ENCODE measurements at regions not wholly inside any gene's neighbourhood (a gene's known extent, or its start where the extent isn't known, plus 50 kb on each side); places are given as distances from the start of the nearest gene placed in this dataset.

GRCh38 chr11:27861706-27862430 lies 161.6 kb upstream of the BDNF start:
- Mint-ChIP-seq H3K36me3 (no peaks in the 10 kb centered on the region), H3K27me3 (peaks cover 4% of the 10 kb centered on the region)
- no peak for ATAC-seq (ENCODE audit: low read depth)

GRCh38 chr11:27860811-27861210 lies 160.6 kb upstream of the BDNF start:
- DNase-seq (ENCODE audit: low spot score in 2 of 2) (no peak), ATAC-seq (ENCODE audit: low read depth) (no peak)
- Mint-ChIP-seq H3K36me3 (no peaks in the 10 kb centered on the region), H3K4me1 (no peaks in the 10 kb centered on the region), H3K27ac (no peak overlapping the region), H3K27me3 (peaks cover 4% of the 10 kb centered on the region), H3K4me3 (no peak overlapping the region), H3K9me3 (peaks cover 1% of the 10 kb centered on the region)

More at GRCh38 chr11:27861706-27862430, 161.6 kb upstream of the BDNF start:
- Mint-ChIP-seq H3K27ac (no peak overlapping the region), H3K4me3 (no peak overlapping the region), H3K9me3 (peaks cover 1% of the 10 kb centered on the region), H3K4me1 (no peaks in the 10 kb centered on the region)
- no peak for DNase-seq (ENCODE audit: low spot score in 2 of 2)

- H3K4me1 Mint-ChIP-seq: no peaks in the 10 kb centered on the region
- ATAC-seq (ENCODE audit: low read depth) (no peak), DNase-seq (ENCODE audit: low spot score in 2 of 2) (no peak)
- no peak overlapping the region for H3K4me3 Mint-ChIP-seq
- no peaks in the 10 kb centered on the region for H3K9me3 Mint-ChIP-seq
- no peaks in the 10 kb centered on the region for H3K36me3 Mint-ChIP-seq
- H3K27me3 Mint-ChIP-seq: peaks cover 1% of the 10 kb centered on the region
- H3K27ac Mint-ChIP-seq: no peak overlapping the region
These were observed 158.6 kb upstream of the BDNF start for GRCh38 chr11:27858866-27859265.

GRCh38 chr11:27857588-27857987 lies 157.3 kb upstream of the BDNF start:
- Mint-ChIP-seq H3K27ac (no peak overlapping the region), H3K9me3 (peaks cover 2% of the 10 kb centered on the region), H3K4me1 (no peaks in the 10 kb centered on the region), H3K27me3 (peaks cover 1% of the 10 kb centered on the region), H3K36me3 (no peaks in the 10 kb centered on the region), H3K4me3 (no peak overlapping the region)
- DNase-seq (ENCODE audit: low spot score in 2 of 2): no peak
- no peak for ATAC-seq (ENCODE audit: low read depth)

- H3K36me3 Mint-ChIP-seq: no peaks in the 10 kb centered on the region
- no peak overlapping the region for H3K4me3 Mint-ChIP-seq
- ATAC-seq (ENCODE audit: low read depth) (no peak), DNase-seq (ENCODE audit: low spot score in 2 of 2) (no peak)
- H3K27ac Mint-ChIP-seq: no peak overlapping the region
- peaks cover 1% of the 10 kb centered on the region for H3K27me3 Mint-ChIP-seq
- H3K9me3 Mint-ChIP-seq: peaks cover 5% of the 10 kb centered on the region
- no peaks in the 10 kb centered on the region for H3K4me1 Mint-ChIP-seq
These were observed 156.8 kb upstream of the BDNF start for GRCh38 chr11:27857014-27857413.

- no peak for ATAC-seq (ENCODE audit: low read depth)
- peaks cover 11% of the 10 kb centered on the region for H3K9me3 Mint-ChIP-seq
- H3K4me3 Mint-ChIP-seq: no peak overlapping the region
- H3K36me3 Mint-ChIP-seq: no peaks in the 10 kb centered on the region
- peaks cover 2% of the 10 kb centered on the region for H3K27me3 Mint-ChIP-seq
- H3K4me1 Mint-ChIP-seq: no peaks in the 10 kb centered on the region
- H3K27ac Mint-ChIP-seq: no peak overlapping the region
- DNase-seq (ENCODE audit: low spot score in 2 of 2): no peak
These were observed 148.2 kb upstream of the BDNF start for GRCh38 chr11:27848423-27848822.

GRCh38 chr11:27847496-27847895 lies 147.2 kb upstream of the BDNF start:
- Mint-ChIP-seq H3K4me3 (no peak overlapping the region), H3K9me3 (peaks cover 10% of the 10 kb centered on the region), H3K27me3 (peaks cover 2% of the 10 kb centered on the region), H3K36me3 (no peaks in the 10 kb centered on the region), H3K4me1 (no peaks in the 10 kb centered on the region), H3K27ac (no peak overlapping the region)
- DNase-seq (ENCODE audit: low spot score in 2 of 2): no peak
- no peak for ATAC-seq (ENCODE audit: low read depth)

- no peak for ATAC-seq (ENCODE audit: low read depth)
- peaks cover 2% of the 10 kb centered on the region for H3K27me3 Mint-ChIP-seq
These were observed 142.0 kb upstream of the BDNF start for GRCh38 chr11:27842290-27842689.

GRCh38 chr11:27841023-27841422 lies 140.8 kb upstream of the BDNF start:
- Mint-ChIP-seq H3K4me1 (peaks cover 4% of the 10 kb centered on the region), H3K9me3 (peaks cover 5% of the 10 kb centered on the region), H3K27ac (no peak overlapping the region), H3K4me3 (no peak overlapping the region), H3K27me3 (peaks cover 2% of the 10 kb centered on the region), H3K36me3 (no peaks in the 10 kb centered on the region)
- DNase-seq (ENCODE audit: low spot score in 2 of 2): no peak
- ATAC-seq (ENCODE audit: low read depth): no peak

More at GRCh38 chr11:27842290-27842689, 142.0 kb upstream of the BDNF start:
- H3K9me3 Mint-ChIP-seq: peaks cover 5% of the 10 kb centered on the region
- DNase-seq (ENCODE audit: low spot score in 2 of 2): no peak
- no peak overlapping the region for H3K27ac Mint-ChIP-seq
- H3K4me1 Mint-ChIP-seq: peaks cover 4% of the 10 kb centered on the region
- H3K36me3 Mint-ChIP-seq: no peaks in the 10 kb centered on the region
- no peak overlapping the region for H3K4me3 Mint-ChIP-seq

GRCh38 chr11:27839226-27839913 lies 139.1 kb upstream of the BDNF start:
- DNase-seq (ENCODE audit: low spot score in 2 of 2): no peak

GRCh38 chr11:27838674-27839073 lies 138.4 kb upstream of the BDNF start:
- Mint-ChIP-seq H3K27ac (no peak overlapping the region), H3K9me3 (peaks cover 2% of the 10 kb centered on the region)

More at GRCh38 chr11:27839226-27839913, 139.1 kb upstream of the BDNF start:
- peaks cover 4% of the 10 kb centered on the region for H3K27me3 Mint-ChIP-seq
- H3K4me1 Mint-ChIP-seq: peaks cover 4% of the 10 kb centered on the region
- H3K9me3 Mint-ChIP-seq: peaks cover 2% of the 10 kb centered on the region
- no peaks in the 10 kb centered on the region for H3K36me3 Mint-ChIP-seq
- ATAC-seq (ENCODE audit: low read depth): no peak
- H3K27ac Mint-ChIP-seq: no peak overlapping the region
- H3K4me3 Mint-ChIP-seq: no peak overlapping the region

GRCh38 chr11:27837895-27838563 lies 137.8 kb upstream of the BDNF start:
- Mint-ChIP-seq H3K4me3 (no peak overlapping the region), H3K27ac (no peak overlapping the region), H3K4me1 (peaks cover 4% of the 10 kb centered on the region), H3K36me3 (no peaks in the 10 kb centered on the region), H3K9me3 (peaks cover under 1% of the 10 kb centered on the region), H3K27me3 (peaks cover 4% of the 10 kb centered on the region)
- DNase-seq (ENCODE audit: low spot score in 2 of 2) (no peak), ATAC-seq (ENCODE audit: low read depth) (peak; percentile 46)

More at GRCh38 chr11:27838674-27839073, 138.4 kb upstream of the BDNF start:
- peaks cover 4% of the 10 kb centered on the region for H3K4me1 Mint-ChIP-seq
- H3K36me3 Mint-ChIP-seq: no peaks in the 10 kb centered on the region
- peaks cover 4% of the 10 kb centered on the region for H3K27me3 Mint-ChIP-seq
- ATAC-seq (ENCODE audit: low read depth): no peak
- no peak overlapping the region for H3K4me3 Mint-ChIP-seq
- DNase-seq (ENCODE audit: low spot score in 2 of 2): no peak

- Mint-ChIP-seq H3K9me3 (peaks cover 1% of the 10 kb centered on the region), H3K27me3 (peaks cover 6% of the 10 kb centered on the region), H3K4me1 (no peaks in the 10 kb centered on the region), H3K27ac (no peak overlapping the region), H3K36me3 (no peaks in the 10 kb centered on the region), H3K4me3 (no peak overlapping the region)
- ATAC-seq (ENCODE audit: low read depth): no peak
- no peak for DNase-seq (ENCODE audit: low spot score in 2 of 2)
These were observed 130.0 kb upstream of the BDNF start for GRCh38 chr11:27830206-27830605.

- Mint-ChIP-seq H3K9me3 (peaks cover 2% of the 10 kb centered on the region), H3K4me1 (no peaks in the 10 kb centered on the region), H3K36me3 (no peaks in the 10 kb centered on the region), H3K27ac (no peak overlapping the region), H3K4me3 (no peak overlapping the region), H3K27me3 (no peaks in the 10 kb centered on the region)
- ATAC-seq (ENCODE audit: low read depth): no peak
- DNase-seq (ENCODE audit: low spot score in 2 of 2): no peak
These were observed 120.0 kb upstream of the BDNF start for GRCh38 chr11:27820249-27820648.

All from memory B cell (primary cell).